H7 (cell line): ENCODE measurements at regions not wholly inside any gene's neighbourhood (a gene's known extent, or its start where the extent isn't known, plus 50 kb on each side); places are given as distances from the start of the nearest gene placed in this dataset.

ENCODE experiments used
- DNase-seq: peaks from one replicate; pipeline ENCODE4 v3.0.0; 2012
- H3K27me3 ChIP-seq: 2 replicates; pipeline ENCODE4 v1.6.0; 2011; ENCODE audit warnings: mild to moderate bottlenecking, low read length; ENCODE audit not compliant: control insufficient read depth, insufficient read depth
- H3K36me3 ChIP-seq: replicated peaks from 2 replicates; pipeline ENCODE4 v1.5.1; 2011; ENCODE audit warnings: low read length; ENCODE audit not compliant: control insufficient read depth, insufficient read depth
- H3K4me3 ChIP-seq: 2 replicates; pipeline ENCODE4 v1.5.1; 2011; ENCODE audit warnings: low read depth, mild to moderate bottlenecking, control low read depth, low read length, moderate library complexity; ENCODE audit not compliant: insufficient read depth

DNA sequence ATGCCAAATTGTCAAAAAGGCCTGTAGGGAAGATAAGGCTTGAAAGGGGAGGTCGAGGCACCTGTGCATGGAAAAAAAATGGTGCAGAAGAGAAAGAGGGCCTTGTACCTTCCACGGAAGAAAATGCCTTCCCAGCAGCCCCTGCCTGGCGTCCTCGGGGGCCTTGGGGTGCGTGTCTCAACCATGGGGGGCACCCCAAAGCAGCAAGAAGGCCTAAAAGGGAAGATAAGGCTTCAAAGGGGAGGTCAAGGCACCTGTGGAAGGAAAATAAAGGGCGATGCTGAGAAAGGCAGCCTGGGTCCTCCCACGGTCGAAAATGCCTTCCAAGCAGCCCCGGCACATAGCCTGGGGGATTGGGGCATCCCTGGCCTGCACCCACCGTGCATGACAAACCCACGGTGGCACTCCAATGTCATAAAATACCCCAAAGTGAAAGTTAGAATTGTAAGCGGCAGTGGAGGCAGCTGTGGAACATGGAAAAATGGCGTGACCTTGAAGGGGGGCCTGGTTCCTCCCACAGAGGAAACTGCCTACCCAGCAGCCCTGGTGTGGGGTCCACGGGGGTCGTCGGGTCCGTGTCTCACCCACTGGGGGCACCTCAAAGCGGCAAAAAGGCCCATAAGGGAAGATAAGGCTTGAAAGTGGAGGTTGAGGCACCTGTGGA lies 275.0 kb downstream of the ALG10 start:
- Histone ChIP-seq H3K36me3 (no peaks in the 10 kb centered on the region), H3K4me3 (no peak overlapping the region), H3K27me3 (no peaks in the 10 kb centered on the region)
- DNase-seq = no peak

- H3K4me3 ChIP-seq = no peak overlapping the region
- H3K27me3 ChIP-seq = no peaks in the 10 kb centered on the region
- no peak for DNase-seq
- H3K36me3 ChIP-seq = no peaks in the 10 kb centered on the region
These were observed 275.5 kb downstream of the ALG10 start for GRCh38 chr12:34297790-34298164.

DNA sequence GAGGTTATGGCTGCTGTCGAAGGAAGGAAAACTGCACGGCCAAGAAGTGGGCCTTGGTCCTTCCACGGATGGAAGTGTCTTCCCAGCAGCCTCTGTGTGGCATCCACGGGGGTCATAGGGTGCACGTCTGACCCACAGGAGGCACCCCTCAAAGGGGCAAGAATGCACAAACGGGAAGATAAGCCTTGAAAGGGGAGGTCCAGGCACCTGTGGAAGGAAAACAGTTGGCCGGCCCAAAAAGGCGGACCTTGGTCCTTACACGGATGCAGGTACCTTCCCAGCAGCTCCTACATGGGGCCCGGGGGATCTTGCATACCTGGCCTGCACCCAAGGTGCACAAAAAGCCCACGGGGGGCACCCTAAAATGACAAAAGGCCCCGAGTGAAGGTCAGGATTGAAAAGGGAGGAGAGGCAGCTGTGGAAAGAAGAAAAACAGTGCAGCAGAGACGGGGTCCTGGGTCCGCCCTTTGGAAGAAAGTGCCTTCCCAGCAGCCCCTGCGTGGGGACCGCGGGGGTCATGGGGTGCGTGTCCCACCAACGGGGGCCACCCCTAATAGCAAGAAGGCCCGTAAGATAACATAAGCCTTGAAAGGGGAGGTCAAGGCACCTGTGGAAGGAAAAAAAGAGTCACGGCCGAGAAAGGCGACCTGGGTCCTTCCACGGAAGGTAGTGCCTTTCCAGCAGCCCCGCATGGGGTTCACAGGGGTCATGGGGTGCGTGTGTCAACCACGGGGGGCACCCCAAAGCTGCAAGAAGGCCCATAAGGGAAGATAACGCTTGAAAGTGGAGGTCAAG lies 276.1 kb downstream of the ALG10 start:
- DNase-seq = no peak
- H3K36me3 ChIP-seq = no peaks in the 10 kb centered on the region
- no peaks in the 10 kb centered on the region for H3K27me3 ChIP-seq
- H3K4me3 ChIP-seq = no peak overlapping the region

DNA sequence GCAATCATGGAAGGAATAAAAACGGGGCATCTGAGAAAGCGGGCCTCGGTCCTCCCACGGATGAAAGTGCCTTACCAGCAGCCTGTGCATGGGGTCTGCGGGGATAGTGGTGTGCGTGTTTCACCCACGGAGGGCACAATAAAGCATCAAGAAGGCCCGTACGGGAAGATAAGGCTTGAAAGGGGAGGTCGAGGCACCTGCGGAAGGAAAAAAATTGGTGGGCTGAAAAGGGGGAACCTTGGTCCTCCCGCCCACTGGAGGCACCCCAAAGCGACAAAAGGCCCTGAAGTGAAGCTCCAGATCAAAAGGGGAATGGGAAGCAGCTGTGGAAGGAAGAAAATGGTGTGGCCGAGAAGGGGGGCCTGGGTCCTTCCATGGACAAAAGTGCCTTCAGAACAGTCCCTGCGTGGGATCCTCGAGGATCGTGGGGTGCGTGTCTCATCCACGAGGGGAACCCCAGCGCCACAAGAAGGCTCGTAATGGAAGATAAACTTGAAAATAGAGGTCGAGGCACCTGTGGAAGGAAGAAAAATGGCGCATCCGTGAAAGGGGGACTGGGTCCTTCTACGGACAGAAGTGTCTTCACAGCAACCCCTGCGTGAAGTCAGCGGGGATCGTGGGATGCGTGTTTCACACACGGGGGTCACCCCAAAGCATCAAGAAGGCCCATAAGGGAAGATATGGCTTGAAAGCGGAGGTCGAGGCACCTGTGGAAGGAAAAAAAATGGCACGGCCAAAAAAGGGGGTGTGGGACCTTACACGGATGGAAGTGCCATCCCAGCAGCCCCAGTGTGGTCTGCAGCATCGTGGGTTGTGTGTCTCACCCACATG lies 276.9 kb downstream of the ALG10 start:
- Histone ChIP-seq H3K4me3 (no peak overlapping the region), H3K27me3 (no peaks in the 10 kb centered on the region), H3K36me3 (no peaks in the 10 kb centered on the region)
- DNase-seq = no peak

DNA sequence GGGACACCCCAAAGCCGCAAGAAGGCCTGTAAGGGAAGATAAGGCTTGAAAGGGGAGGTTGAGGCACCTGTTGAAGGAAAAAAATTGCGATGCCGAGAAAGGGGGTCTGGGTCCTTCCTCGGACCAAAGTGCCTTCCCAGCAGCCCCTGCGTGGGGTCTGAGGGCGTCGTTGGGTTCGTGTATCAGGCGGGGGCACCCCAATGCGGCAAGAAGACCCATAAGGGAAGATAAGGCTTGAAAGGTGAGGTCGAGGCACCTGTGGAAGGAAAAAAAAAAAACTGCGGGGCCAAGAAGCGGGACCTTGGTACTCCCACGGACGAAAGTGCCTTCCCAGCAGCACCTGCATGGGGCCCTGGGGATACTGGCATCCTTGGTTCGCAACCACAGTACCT lies 277.5 kb downstream of the ALG10 start:
- Histone ChIP-seq H3K27me3 (no peaks in the 10 kb centered on the region), H3K4me3 (no peak overlapping the region), H3K36me3 (no peaks in the 10 kb centered on the region)
- no peak for DNase-seq

DNA sequence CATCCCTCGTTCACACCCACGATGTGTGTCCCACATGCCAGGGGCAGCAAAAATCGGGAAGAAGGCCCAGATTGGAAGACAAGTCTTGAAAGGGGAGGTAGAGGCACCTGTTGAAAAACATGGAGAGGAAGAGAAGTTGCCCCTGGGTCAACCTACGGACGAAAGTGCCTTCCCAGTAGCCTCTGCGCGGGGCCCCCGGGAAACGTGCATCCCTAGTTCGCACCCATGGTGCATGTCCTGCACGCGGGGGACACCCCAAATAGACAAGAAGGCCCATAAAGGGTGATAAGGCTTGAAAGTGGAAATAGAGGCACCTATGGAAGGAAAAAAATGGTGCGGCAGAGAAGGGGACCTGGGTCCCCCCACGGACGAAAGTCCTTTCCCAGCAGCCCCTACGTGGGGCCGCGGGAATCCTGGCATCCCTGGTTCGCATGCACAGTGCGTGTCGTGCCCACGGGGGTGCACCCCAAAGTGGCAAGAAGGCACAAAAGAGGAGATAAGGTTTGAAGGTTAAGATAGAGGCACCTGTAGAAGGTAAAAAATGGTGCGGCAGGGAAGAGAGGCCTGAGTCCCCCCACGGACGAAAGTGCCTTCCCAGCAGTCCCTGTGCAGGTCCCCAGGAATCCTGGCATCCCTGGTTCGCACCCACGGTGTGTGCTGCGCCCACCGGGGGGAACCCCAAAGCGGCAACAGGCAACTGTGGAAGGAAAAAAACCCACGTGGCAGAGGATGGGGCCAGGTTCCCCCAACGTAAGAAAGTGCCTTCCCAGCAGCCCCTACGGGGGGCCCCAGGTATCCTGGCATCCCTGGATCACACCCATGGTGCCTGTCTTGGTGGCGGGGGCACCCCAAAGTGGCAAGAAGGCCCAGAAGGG lies 278.3 kb downstream of the ALG10 start:
- DNase-seq = no peak
- H3K4me3 ChIP-seq = no peak overlapping the region
- no peaks in the 10 kb centered on the region for H3K36me3 ChIP-seq
- H3K27me3 ChIP-seq = no peaks in the 10 kb centered on the region

DNA sequence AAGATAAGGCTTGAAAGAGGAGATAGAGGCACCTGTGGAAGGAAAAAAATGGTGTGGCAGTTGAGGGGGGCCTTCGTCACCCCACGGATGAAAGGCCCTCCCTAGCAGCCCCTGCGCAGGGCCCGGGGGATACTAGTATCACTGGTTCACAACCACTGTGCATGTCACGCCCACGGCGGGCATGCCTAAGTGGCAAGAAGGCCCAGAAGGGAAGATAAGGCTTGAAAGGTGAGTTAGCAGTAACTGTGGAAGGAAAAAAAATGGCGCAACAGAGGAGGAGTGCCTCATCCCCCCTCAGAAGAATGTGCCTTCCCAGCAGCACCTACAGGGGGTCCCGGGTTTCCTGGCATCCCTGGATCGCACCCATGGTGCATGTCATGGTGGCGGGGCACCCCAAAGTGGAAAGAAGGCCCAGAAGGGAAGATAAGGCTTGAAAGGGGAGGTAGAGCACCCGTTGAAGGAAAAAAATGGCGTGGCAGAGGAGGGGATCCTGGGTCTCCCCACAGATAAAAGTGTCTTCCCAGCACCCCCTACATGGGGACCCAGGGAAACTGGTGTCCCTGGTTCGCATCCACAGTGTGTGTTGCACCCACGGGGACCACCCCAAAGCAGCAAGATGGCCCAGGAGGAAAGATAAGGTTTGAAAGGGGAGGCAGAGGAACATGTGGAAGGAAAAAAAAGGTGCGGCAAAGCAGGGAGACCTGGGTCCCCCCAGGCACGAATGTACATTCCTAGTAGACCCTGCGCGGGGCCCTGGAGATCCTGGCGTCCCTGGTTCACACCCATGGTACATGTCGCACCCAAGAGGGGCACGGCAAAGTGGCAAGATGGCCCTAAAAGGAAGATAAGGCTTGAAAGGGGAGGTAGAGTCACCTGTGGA lies 279.2 kb downstream of the ALG10 start:
- no peak overlapping the region for H3K4me3 ChIP-seq
- H3K27me3 ChIP-seq = no peaks in the 10 kb centered on the region
- H3K36me3 ChIP-seq = no peaks in the 10 kb centered on the region
- no peak for DNase-seq

- Histone ChIP-seq H3K4me3 (no peak overlapping the region), H3K36me3 (no peaks in the 10 kb centered on the region)
- no peak for DNase-seq
These were observed 280.0 kb downstream of the ALG10 start for GRCh38 chr12:34302131-34302885.

GRCh38 chr12:34303091-34303870 lies 281.0 kb downstream of the ALG10 start:
- no peak overlapping the region for H3K4me3 ChIP-seq
- no peaks in the 10 kb centered on the region for H3K27me3 ChIP-seq
- DNase-seq = no peak
- no peaks in the 10 kb centered on the region for H3K36me3 ChIP-seq

More at GRCh38 chr12:34302131-34302885, 280.0 kb downstream of the ALG10 start:
- H3K27me3 ChIP-seq = no peaks in the 10 kb centered on the region

GRCh38 chr12:34304001-34304400 lies 281.7 kb downstream of the ALG10 start:
- Histone ChIP-seq H3K36me3 (no peaks in the 10 kb centered on the region), H3K4me3 (no peak overlapping the region), H3K27me3 (no peaks in the 10 kb centered on the region)
- no peak for DNase-seq

GRCh38 chr12:34304546-34304945 lies 282.2 kb downstream of the ALG10 start:
- no peak for DNase-seq
- H3K36me3 ChIP-seq = no peaks in the 10 kb centered on the region
- no peak overlapping the region for H3K4me3 ChIP-seq
- H3K27me3 ChIP-seq = no peaks in the 10 kb centered on the region

DNA sequence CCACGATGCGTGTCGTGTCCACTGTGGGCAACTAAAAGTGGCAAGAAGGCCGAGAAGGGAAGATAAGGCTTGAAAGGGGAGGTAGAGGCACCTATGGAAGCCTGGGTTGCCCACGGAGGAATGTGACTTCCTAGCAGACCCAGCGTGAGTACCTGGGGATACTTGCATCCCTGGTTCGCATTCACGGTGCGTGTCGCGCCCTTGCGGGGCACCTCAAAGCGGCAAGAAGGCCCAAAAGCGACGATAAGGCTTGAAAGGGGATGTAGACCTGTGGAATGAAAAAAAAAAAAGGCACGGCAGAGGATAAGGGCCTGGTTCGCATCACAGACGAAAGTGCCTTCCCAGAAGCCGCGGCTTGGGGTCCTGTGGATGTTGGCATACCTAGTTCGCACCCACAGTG lies 282.9 kb downstream of the ALG10 start:
- Histone ChIP-seq H3K4me3 (no peak overlapping the region), H3K27me3 (no peaks in the 10 kb centered on the region), H3K36me3 (no peaks in the 10 kb centered on the region)
- DNase-seq = no peak
